DND-41 (cell line): ENCODE measurements at regions not wholly inside any gene's neighbourhood (a gene's known extent, or its start where the extent isn't known, plus 50 kb on each side); places are given as distances from the start of the nearest gene placed in this dataset.

Experiments
- EZH2 ChIP-seq: IDR thresholded peaks from 3 replicates; pipeline ENCODE4 v1.6.1; 2012; ENCODE audit warnings: borderline replicate concordance, low read depth, mild to moderate bottlenecking, moderate library complexity, low read length, inconsistent platforms; ENCODE audit not compliant: severe bottlenecking
- TF ChIP-seq, protein P1 (sequence below): IDR thresholded peaks from 2 replicates; pipeline ENCODE4 v1.5.1; 2012; ENCODE audit warnings: borderline replicate concordance, low read length, moderate library complexity, mild to moderate bottlenecking; ENCODE audit not compliant: poor library complexity, severe bottlenecking; ENCODE audit errors: extremely low read depth

GRCh38 chr16:63200940-63201339 lies 1164.7 kb upstream of the CDH8 start:
- TF ChIP-seq, protein P1, sequence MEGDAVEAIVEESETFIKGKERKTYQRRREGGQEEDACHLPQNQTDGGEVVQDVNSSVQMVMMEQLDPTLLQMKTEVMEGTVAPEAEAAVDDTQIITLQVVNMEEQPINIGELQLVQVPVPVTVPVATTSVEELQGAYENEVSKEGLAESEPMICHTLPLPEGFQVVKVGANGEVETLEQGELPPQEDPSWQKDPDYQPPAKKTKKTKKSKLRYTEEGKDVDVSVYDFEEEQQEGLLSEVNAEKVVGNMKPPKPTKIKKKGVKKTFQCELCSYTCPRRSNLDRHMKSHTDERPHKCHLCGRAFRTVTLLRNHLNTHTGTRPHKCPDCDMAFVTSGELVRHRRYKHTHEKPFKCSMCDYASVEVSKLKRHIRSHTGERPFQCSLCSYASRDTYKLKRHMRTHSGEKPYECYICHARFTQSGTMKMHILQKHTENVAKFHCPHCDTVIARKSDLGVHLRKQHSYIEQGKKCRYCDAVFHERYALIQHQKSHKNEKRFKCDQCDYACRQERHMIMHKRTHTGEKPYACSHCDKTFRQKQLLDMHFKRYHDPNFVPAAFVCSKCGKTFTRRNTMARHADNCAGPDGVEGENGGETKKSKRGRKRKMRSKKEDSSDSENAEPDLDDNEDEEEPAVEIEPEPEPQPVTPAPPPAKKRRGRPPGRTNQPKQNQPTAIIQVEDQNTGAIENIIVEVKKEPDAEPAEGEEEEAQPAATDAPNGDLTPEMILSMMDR: no peak
- TF ChIP-seq EZH2: no peak
